Mesenchymal stem cell (in vitro differentiated cells and primary cell): ENCODE measurements at regions not wholly inside any gene's neighbourhood (a gene's known extent, or its start where the extent isn't known, plus 50 kb on each side); places are given as distances from the start of the nearest gene placed in this dataset.

Source experiments
- DNase-seq: peaks from one replicate; pipeline ENCODE4 v3.0.0-alpha.2; 2013
- H2AFZ ChIP-seq: one replicate; pipeline ENCODE4 v1.6.1; 2013; ENCODE audit warnings: low read depth, mild to moderate bottlenecking, control low read depth, inconsistent platforms, low read length, moderate library complexity
- H2AK5ac ChIP-seq: 2 replicates; pipeline ENCODE4 v1.6.1; 2013; ENCODE audit warnings: low read length, moderate library complexity, mild to moderate bottlenecking, inconsistent platforms; ENCODE audit not compliant: severe bottlenecking
- H2BK120ac ChIP-seq: one replicate; pipeline ENCODE4 v1.6.1; 2013; ENCODE audit warnings: low read depth, mild to moderate bottlenecking, inconsistent platforms, low read length, moderate library complexity
- H2BK12ac ChIP-seq, 2 experiments: one replicate each; pipeline ENCODE4 v1.6.1; 2013; ENCODE audit warnings: inconsistent platforms in 2 of 2, low read length in 2 of 2, mild to moderate bottlenecking in 2 of 2, moderate library complexity in 2 of 2, control low read depth in 1 of 2
- H2BK15ac ChIP-seq: one replicate; pipeline ENCODE4 v1.6.1; 2013; ENCODE audit warnings: mild to moderate bottlenecking, low read depth, inconsistent platforms; ENCODE audit not compliant: poor library complexity, severe bottlenecking
- H2BK5ac ChIP-seq: 2 replicates; pipeline ENCODE4 v1.6.1; 2013; ENCODE audit warnings: low read depth, mild to moderate bottlenecking, low read length, control low read depth, inconsistent platforms; ENCODE audit not compliant: poor library complexity, severe bottlenecking
- H3K14ac ChIP-seq, 2 experiments: one replicate each; pipeline ENCODE4 v1.6.1; 2013; ENCODE audit warnings: inconsistent platforms in 2 of 2, low read length in 2 of 2, control low read depth in 1 of 2, mild to moderate bottlenecking in 1 of 2, moderate library complexity in 1 of 2
- H3K18ac ChIP-seq, 2 experiments: one replicate each; pipeline ENCODE4 v1.6.1; 2013; ENCODE audit warnings: inconsistent platforms in 2 of 2, low read length in 2 of 2, control low read depth in 1 of 2, low read depth in 1 of 2, mild to moderate bottlenecking in 1 of 2
- H3K23ac ChIP-seq, 2 experiments: one replicate each; pipeline ENCODE4 v1.6.1; 2013; ENCODE audit warnings: inconsistent platforms in 2 of 2, low read length in 2 of 2, mild to moderate bottlenecking in 2 of 2, moderate library complexity in 2 of 2, control low read depth in 1 of 2
- H3K27ac ChIP-seq: 2 replicates; pipeline ENCODE4 v1.5.1; 2013; ENCODE audit warnings: mild to moderate bottlenecking, moderate library complexity, low read length, control low read depth, inconsistent platforms; ENCODE audit not compliant: poor library complexity, severe bottlenecking
- H3K27me3 ChIP-seq, 2 experiments: 2 replicates each; pipeline versions ENCODE4 v1.6.1 to v1.7.0; 2013; ENCODE audit warnings: low read length in 2 of 2, mild to moderate bottlenecking in 2 of 2, moderate library complexity in 2 of 2, control low read depth in 1 of 2, inconsistent platforms in 1 of 2; ENCODE audit not compliant: control insufficient read depth in 1 of 2, insufficient read depth in 1 of 2
- H3K36me3 ChIP-seq, 2 experiments: 2 replicates each; pipeline versions ENCODE4 v1.6.1 to v1.7.0; 2013; ENCODE audit warnings: low read length in 2 of 2, control low read depth in 1 of 2, inconsistent platforms in 1 of 2, low read depth in 1 of 2, mild to moderate bottlenecking in 1 of 2; ENCODE audit not compliant: insufficient read depth in 2 of 2, control insufficient read depth in 1 of 2
- H3K4ac ChIP-seq, 2 experiments: one replicate each; pipeline ENCODE4 v1.6.1; 2013; ENCODE audit warnings: inconsistent platforms in 2 of 2, low read length in 2 of 2, mild to moderate bottlenecking in 2 of 2, moderate library complexity in 2 of 2, control low read depth in 1 of 2, low read depth in 1 of 2
- H3K4me1 ChIP-seq: 2 replicates; pipeline ENCODE4 v1.6.1; 2013; ENCODE audit warnings: low read depth, low read length, control low read depth; ENCODE audit not compliant: control insufficient read depth, insufficient read depth
- H3K4me2 ChIP-seq: 2 replicates; pipeline ENCODE4 v1.6.1; 2013; ENCODE audit warnings: low read length, mild to moderate bottlenecking, inconsistent platforms; ENCODE audit not compliant: poor library complexity, severe bottlenecking
- H3K4me3 ChIP-seq, 2 experiments: 2 replicates each; pipeline versions ENCODE4 v1.5.1 to v1.7.0; 2013; ENCODE audit warnings: low read length in 2 of 2, mild to moderate bottlenecking in 2 of 2, control low read depth in 1 of 2, low read depth in 1 of 2; ENCODE audit not compliant: insufficient read depth in 1 of 2
- H3K79me1 ChIP-seq: replicated peaks from 2 replicates; pipeline ENCODE4 v1.6.1; 2013; ENCODE audit warnings: mild to moderate bottlenecking, control low read depth, low read length, inconsistent platforms; ENCODE audit not compliant: poor library complexity, severe bottlenecking
- H3K9ac ChIP-seq: 2 replicates; pipeline ENCODE4 v1.7.0; 2013; ENCODE audit warnings: mild to moderate bottlenecking, low read length, moderate library complexity
- H3K9me3 ChIP-seq: 2 replicates; pipeline ENCODE4 v1.7.0; 2013; ENCODE audit warnings: mild to moderate bottlenecking, low read length; ENCODE audit not compliant: control insufficient read depth
- H4K8ac ChIP-seq: one replicate; pipeline ENCODE4 v1.6.1; 2013; ENCODE audit warnings: inconsistent platforms, mild to moderate bottlenecking, low read length, moderate library complexity
- H4K91ac ChIP-seq: one replicate; pipeline ENCODE4 v1.6.1; 2013; ENCODE audit warnings: mild to moderate bottlenecking, low read length, inconsistent platforms
- WGBS: methylation state at CpG from one replicate; pipeline ENCODE4 v1.1.7; 2013; ENCODE audit warnings: mixed read lengths; 5-methylcytosine and 5-hydroxymethylcytosine counted together

- no peaks in the 10 kb centered on the region for H3K27me3 ChIP-seq
- H3K4ac ChIP-seq: no peak overlapping the region
- WGBS: 69% methylated on average over 3 of the region's 4 CpGs
Observed at GRCh38 chr7:126339813-126340212, 912.9 kb downstream of the GRM8 start.

GRCh38 chr7:126305671-126306070, 947.1 kb downstream of the GRM8 start:
- Histone ChIP-seq H3K27ac (no peak overlapping the region), H2BK12ac (no peak overlapping the region), H3K79me1 (no peaks in the 10 kb centered on the region), H3K4ac (no peak overlapping the region), H4K8ac (no peak overlapping the region), H2BK120ac (no peak overlapping the region), H3K9ac (no peak overlapping the region), H2AK5ac (no peak overlapping the region), H3K4me1 (no peaks in the 10 kb centered on the region), H4K91ac (no peak overlapping the region), H2BK15ac (no peak overlapping the region), H3K9me3 (peaks cover 13% of the 10 kb centered on the region), H2AFZ (no peak overlapping the region), H3K4me2 (no peak overlapping the region), H3K23ac (no peak overlapping the region), H3K36me3 (no peaks in the 10 kb centered on the region), H3K27me3 (no peaks in the 10 kb centered on the region), H3K14ac (no peak overlapping the region), H2BK5ac (no peak overlapping the region), H3K18ac (no peak overlapping the region), H3K4me3 (no peak overlapping the region)
- WGBS: no CpG with 5 or more reads among the region's 1 CpG
- no peak for DNase-seq

More at GRCh38 chr7:126339813-126340212, 912.9 kb downstream of the GRM8 start:
- H4K8ac ChIP-seq: no peak overlapping the region
- H3K23ac ChIP-seq: no peak overlapping the region
- no peak for DNase-seq
- no peak overlapping the region for H3K4me2 ChIP-seq
- no peaks in the 10 kb centered on the region for H3K36me3 ChIP-seq
- no peak overlapping the region for H2AFZ ChIP-seq
- no peak overlapping the region for H3K18ac ChIP-seq
- no peaks in the 10 kb centered on the region for H3K79me1 ChIP-seq
- H2BK15ac ChIP-seq: no peak overlapping the region
- H3K14ac ChIP-seq: no peak overlapping the region
- H4K91ac ChIP-seq: no peak overlapping the region
- H2BK5ac ChIP-seq: no peak overlapping the region
- H3K4me3 ChIP-seq: no peak overlapping the region
- H3K9me3 ChIP-seq: peaks cover 19% of the 10 kb centered on the region
- no peak overlapping the region for H3K27ac ChIP-seq
- no peaks in the 10 kb centered on the region for H3K4me1 ChIP-seq
- H2BK120ac ChIP-seq: no peak overlapping the region
- no peak overlapping the region for H2AK5ac ChIP-seq
- no peak overlapping the region for H3K9ac ChIP-seq
- no peak overlapping the region for H2BK12ac ChIP-seq

- Histone ChIP-seq H3K9me3 (peaks cover 11% of the 10 kb centered on the region), H3K36me3 (no peaks in the 10 kb centered on the region), H3K4me2 (no peak overlapping the region), H3K27ac (no peak overlapping the region), H2BK5ac (no peak overlapping the region), H3K18ac (no peak overlapping the region), H2BK12ac (no peak overlapping the region), H3K4me3 (no peak overlapping the region), H3K79me1 (no peaks in the 10 kb centered on the region), H2BK120ac (no peak overlapping the region), H4K91ac (no peak overlapping the region), H3K14ac (no peak overlapping the region), H2AK5ac (no peak overlapping the region), H3K9ac (no peak overlapping the region), H3K4me1 (no peaks in the 10 kb centered on the region), H2BK15ac (no peak overlapping the region), H4K8ac (no peak overlapping the region), H3K27me3 (no peaks in the 10 kb centered on the region), H3K4ac (no peak overlapping the region), H2AFZ (no peak overlapping the region), H3K23ac (no peak overlapping the region)
- no peak for DNase-seq
- 50% methylated on average over 1 of the region's 1 CpG for WGBS
Observed at GRCh38 chr7:126303926-126304325, 948.8 kb downstream of the GRM8 start.

- Histone ChIP-seq H4K91ac (no peak overlapping the region), H2AK5ac (no peak overlapping the region), H4K8ac (no peak overlapping the region), H3K36me3 (no peaks in the 10 kb centered on the region), H3K4me1 (no peaks in the 10 kb centered on the region), H2BK15ac (no peak overlapping the region), H2BK120ac (no peak overlapping the region), H2BK12ac (no peak overlapping the region), H3K9ac (no peak overlapping the region), H3K9me3 (peaks cover 15% of the 10 kb centered on the region), H3K4me2 (no peak overlapping the region), H3K79me1 (no peaks in the 10 kb centered on the region), H3K14ac (no peak overlapping the region), H3K4ac (no peak overlapping the region), H3K27me3 (no peaks in the 10 kb centered on the region), H3K27ac (no peak overlapping the region), H3K23ac (no peak overlapping the region), H2BK5ac (no peak overlapping the region), H3K4me3 (no peak overlapping the region), H3K18ac (no peak overlapping the region), H2AFZ (no peak overlapping the region)
- no peak for DNase-seq
- WGBS: no CpG with 5 or more reads among the region's 2 CpGs
Observed at GRCh38 chr7:126302639-126303038, 950.1 kb downstream of the GRM8 start.
